Nephron (organoid): ENCODE measurements at regions not wholly inside any gene's neighbourhood (a gene's known extent, or its start where the extent isn't known, plus 50 kb on each side); places are given as distances from the start of the nearest gene placed in this dataset.

Experiments
- H3K27ac Mint-ChIP-seq, 3 experiments: 2 replicates each; pipeline ENCODE4 v1.8.0; 2020; ENCODE audit warnings: mixed read lengths in 3 of 3, mild to moderate bottlenecking in 2 of 3, moderate library complexity in 1 of 3
- H3K27me3 Mint-ChIP-seq: 2 replicates; pipeline ENCODE4 v1.8.0; 2021; ENCODE audit warnings: low read depth, mild to moderate bottlenecking, moderate library complexity, mixed read lengths
- H3K36me3 Mint-ChIP-seq: 2 replicates; pipeline ENCODE4 v1.8.0; 2020; ENCODE audit warnings: low read depth, mixed read lengths
- H3K4me1 Mint-ChIP-seq: 2 replicates; pipeline ENCODE4 v1.8.0; 2020; ENCODE audit warnings: mixed read lengths
- H3K4me3 Mint-ChIP-seq, 3 experiments: 2 replicates each; pipeline ENCODE4 v1.8.0; 2020; ENCODE audit warnings: mild to moderate bottlenecking in 3 of 3, mixed read lengths in 3 of 3, moderate library complexity in 2 of 3
- H3K9me3 Mint-ChIP-seq: 2 replicates; pipeline ENCODE4 v1.8.0; 2020; ENCODE audit warnings: mixed read lengths
- CTCF ChIP-seq, 3 experiments: fragments of 200-600 bp; sonication (generic); IDR thresholded peaks; one replicate each; pipeline ENCODE4 v1.5.0; 2021; ENCODE audit warnings: antibody characterized with exemption in 3 of 3; ENCODE audit not compliant: unreplicated experiment in 3 of 3

GRCh38 chr3:151581035-151581434, 120.2 kb upstream of the IGSF10 start:
- Mint-ChIP-seq H3K4me3 (no peak overlapping the region), H3K27ac (peak overlapping the region; percentile 6 to 17 (median 14)), H3K36me3 (no peaks in the 10 kb centered on the region), H3K9me3 (peaks cover 4% of the 10 kb centered on the region), H3K4me1 (peaks cover 19% of the 10 kb centered on the region), H3K27me3 (no peaks in the 10 kb centered on the region)
- TF ChIP-seq CTCF (IDR thresholded peaks at IDR 0.05; ENCODE audit: unreplicated experiment in 3 of 3) = no peak

- no peaks in the 10 kb centered on the region for H3K36me3 Mint-ChIP-seq
- no peak for TF ChIP-seq CTCF (IDR thresholded peaks at IDR 0.05; ENCODE audit: unreplicated experiment in 3 of 3)
- H3K27me3 Mint-ChIP-seq = no peaks in the 10 kb centered on the region
- no peak overlapping the region for H3K4me3 Mint-ChIP-seq
- H3K9me3 Mint-ChIP-seq = peaks cover 4% of the 10 kb centered on the region
- peak overlapping the region; percentile 6 to 17 (median 14) for H3K27ac Mint-ChIP-seq
- peaks cover 19% of the 10 kb centered on the region for H3K4me1 Mint-ChIP-seq
Measured at GRCh38 chr3:151580591-151580990, 119.7 kb upstream of the IGSF10 start.

GRCh38 chr3:151579571-151580270, 118.9 kb upstream of the IGSF10 start:
- H3K4me1 Mint-ChIP-seq = peaks cover 19% of the 10 kb centered on the region
- TF ChIP-seq CTCF (IDR thresholded peaks at IDR 0.05; ENCODE audit: unreplicated experiment in 3 of 3) = no peak
- H3K27ac Mint-ChIP-seq = peak overlapping the region; percentile 6 to 41 (median 17)
- peaks cover 7% of the 10 kb centered on the region for H3K9me3 Mint-ChIP-seq
- no peaks in the 10 kb centered on the region for H3K27me3 Mint-ChIP-seq
- no peak overlapping the region for H3K4me3 Mint-ChIP-seq
- no peaks in the 10 kb centered on the region for H3K36me3 Mint-ChIP-seq

GRCh38 chr3:151578495-151578894, 117.6 kb upstream of the IGSF10 start:
- H3K27ac Mint-ChIP-seq = no peak overlapping the region
- H3K4me1 Mint-ChIP-seq = peaks cover 19% of the 10 kb centered on the region
- H3K9me3 Mint-ChIP-seq = peaks cover 18% of the 10 kb centered on the region
- no peaks in the 10 kb centered on the region for H3K36me3 Mint-ChIP-seq
- no peak for TF ChIP-seq CTCF (IDR thresholded peaks at IDR 0.05; ENCODE audit: unreplicated experiment in 3 of 3)
- no peak overlapping the region for H3K4me3 Mint-ChIP-seq
- no peaks in the 10 kb centered on the region for H3K27me3 Mint-ChIP-seq

- Mint-ChIP-seq H3K4me1 (peaks cover 19% of the 10 kb centered on the region), H3K27ac (no peak overlapping the region), H3K27me3 (no peaks in the 10 kb centered on the region), H3K9me3 (peaks cover 29% of the 10 kb centered on the region), H3K36me3 (no peaks in the 10 kb centered on the region), H3K4me3 (no peak overlapping the region)
- TF ChIP-seq CTCF (IDR thresholded peaks at IDR 0.05; ENCODE audit: unreplicated experiment in 3 of 3) = no peak
Measured at GRCh38 chr3:151576511-151577137, 115.8 kb upstream of the IGSF10 start.

GRCh38 chr3:151568184-151568583, 107.3 kb upstream of the IGSF10 start:
- Mint-ChIP-seq H3K27ac (peak overlapping the region in 1 of 3 experiments; percentile 60), H3K4me1 (peaks cover 17% of the 10 kb centered on the region), H3K36me3 (no peaks in the 10 kb centered on the region), H3K27me3 (peaks cover 13% of the 10 kb centered on the region), H3K9me3 (peaks cover 15% of the 10 kb centered on the region), H3K4me3 (no peak overlapping the region)
- no peak for TF ChIP-seq CTCF (IDR thresholded peaks at IDR 0.05; ENCODE audit: unreplicated experiment in 3 of 3)
